ENCODE measurements at regions not wholly inside any gene's neighbourhood (a gene's known extent, or its start where the extent isn't known, plus 50 kb on each side); places are given as distances from the start of the nearest gene placed in this dataset.

DNA sequence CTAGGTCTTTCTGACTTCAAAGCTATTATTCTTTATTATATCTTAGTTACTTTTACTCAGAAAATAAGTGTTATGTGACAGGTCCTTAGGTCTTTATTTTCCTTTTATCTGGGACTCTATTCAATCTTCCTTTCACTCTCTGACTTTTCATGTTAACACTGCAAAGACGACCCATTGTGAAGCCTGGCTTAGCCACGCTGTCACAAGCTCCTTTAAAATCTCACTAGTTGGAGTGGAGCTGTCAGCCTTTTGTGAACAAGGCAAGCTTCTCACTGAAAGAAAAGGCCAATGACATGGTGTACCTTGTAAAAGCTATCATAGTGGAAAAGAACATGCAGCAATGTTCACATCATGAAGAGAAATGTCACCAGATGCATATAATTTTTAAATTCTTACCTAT, 1130.7 kb upstream of the FAM98A start:
- TF ChIP-seq, protein P1, sequence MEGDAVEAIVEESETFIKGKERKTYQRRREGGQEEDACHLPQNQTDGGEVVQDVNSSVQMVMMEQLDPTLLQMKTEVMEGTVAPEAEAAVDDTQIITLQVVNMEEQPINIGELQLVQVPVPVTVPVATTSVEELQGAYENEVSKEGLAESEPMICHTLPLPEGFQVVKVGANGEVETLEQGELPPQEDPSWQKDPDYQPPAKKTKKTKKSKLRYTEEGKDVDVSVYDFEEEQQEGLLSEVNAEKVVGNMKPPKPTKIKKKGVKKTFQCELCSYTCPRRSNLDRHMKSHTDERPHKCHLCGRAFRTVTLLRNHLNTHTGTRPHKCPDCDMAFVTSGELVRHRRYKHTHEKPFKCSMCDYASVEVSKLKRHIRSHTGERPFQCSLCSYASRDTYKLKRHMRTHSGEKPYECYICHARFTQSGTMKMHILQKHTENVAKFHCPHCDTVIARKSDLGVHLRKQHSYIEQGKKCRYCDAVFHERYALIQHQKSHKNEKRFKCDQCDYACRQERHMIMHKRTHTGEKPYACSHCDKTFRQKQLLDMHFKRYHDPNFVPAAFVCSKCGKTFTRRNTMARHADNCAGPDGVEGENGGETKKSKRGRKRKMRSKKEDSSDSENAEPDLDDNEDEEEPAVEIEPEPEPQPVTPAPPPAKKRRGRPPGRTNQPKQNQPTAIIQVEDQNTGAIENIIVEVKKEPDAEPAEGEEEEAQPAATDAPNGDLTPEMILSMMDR (conservative IDR thresholded peaks at IDR 0.05; ENCODE audit: low read depth, low read length) = no peak
- TF ChIP-seq EZH2 (IDR thresholded peaks at IDR 0.05; ENCODE audit: borderline replicate concordance, low read depth, low read length, poor library complexity, severe bottlenecking) = no peak
